Mesothelial cell of epicardium (in vitro differentiated cells): ENCODE measurements at regions not wholly inside any gene's neighbourhood (a gene's known extent, or its start where the extent isn't known, plus 50 kb on each side); places are given as distances from the start of the nearest gene placed in this dataset.

Experiments used
- DNase-seq, 2 experiments: peaks; one replicate each; pipeline ENCODE4 v3.0.0; 2021; ENCODE audit warnings: low spot score in 2 of 2; ENCODE audit not compliant: unreplicated experiment in 2 of 2
- H3K27ac Mint-ChIP-seq: 2 replicates; pipeline ENCODE4 v1.8.0; 2021; ENCODE audit warnings: mixed read lengths
- H3K27me3 Mint-ChIP-seq: 2 replicates; pipeline ENCODE4 v1.8.0; 2021; ENCODE audit warnings: low read depth, mixed read lengths
- H3K36me3 Mint-ChIP-seq: 2 replicates; pipeline ENCODE4 v1.8.0; 2021; ENCODE audit warnings: mixed read lengths
- H3K4me1 Mint-ChIP-seq: 2 replicates; pipeline ENCODE4 v1.8.0; 2021; ENCODE audit warnings: mixed read lengths
- H3K4me3 Mint-ChIP-seq: 2 replicates; pipeline ENCODE4 v1.8.0; 2021; ENCODE audit warnings: mild to moderate bottlenecking, moderate library complexity, mixed read lengths
- H3K9me3 Mint-ChIP-seq: 2 replicates; pipeline ENCODE4 v1.8.0; 2021; ENCODE audit warnings: mixed read lengths
- CTCF ChIP-seq: fragments of 200-600 bp; sonication (generic); IDR thresholded peaks from one replicate; pipeline ENCODE4 v1.5.0; 2021; ENCODE audit warnings: antibody characterized with exemption; ENCODE audit not compliant: unreplicated experiment

GRCh38 chr6:134721060-134721405 lies 228.9 kb downstream of the ALDH8A1 start:
- DNase-seq = no peak
- Mint-ChIP-seq H3K27ac (peak overlapping the region; percentile 30), H3K4me1 (peaks cover 55% of the 10 kb centered on the region), H3K4me3 (no peak overlapping the region), H3K27me3 (no peaks in the 10 kb centered on the region), H3K36me3 (no peaks in the 10 kb centered on the region), H3K9me3 (no peaks in the 10 kb centered on the region)
- no peak for TF ChIP-seq CTCF

- H3K27me3 Mint-ChIP-seq = no peaks in the 10 kb centered on the region
- H3K9me3 Mint-ChIP-seq = no peaks in the 10 kb centered on the region
- no peak overlapping the region for H3K4me3 Mint-ChIP-seq
- H3K36me3 Mint-ChIP-seq = no peaks in the 10 kb centered on the region
- TF ChIP-seq CTCF = no peak
- no peak for DNase-seq
- peak overlapping the region; percentile 80 for H3K27ac Mint-ChIP-seq
- H3K4me1 Mint-ChIP-seq = peaks cover 51% of the 10 kb centered on the region
These were observed 229.4 kb downstream of the ALDH8A1 start for GRCh38 chr6:134720353-134721059.

GRCh38 chr6:134719911-134720310 lies 230.0 kb downstream of the ALDH8A1 start:
- H3K27me3 Mint-ChIP-seq = no peaks in the 10 kb centered on the region
- no peak for DNase-seq
- no peak for TF ChIP-seq CTCF
- peak overlapping the region; percentile 80 for H3K27ac Mint-ChIP-seq
- H3K36me3 Mint-ChIP-seq = no peaks in the 10 kb centered on the region
- no peak overlapping the region for H3K4me3 Mint-ChIP-seq
- H3K4me1 Mint-ChIP-seq = peaks cover 45% of the 10 kb centered on the region
- H3K9me3 Mint-ChIP-seq = no peaks in the 10 kb centered on the region

- peaks cover 42% of the 10 kb centered on the region for H3K4me1 Mint-ChIP-seq
These were observed 230.6 kb downstream of the ALDH8A1 start for GRCh38 chr6:134719286-134719685.

GRCh38 chr6:134714679-134715078 lies 235.2 kb downstream of the ALDH8A1 start:
- Mint-ChIP-seq H3K27me3 (no peaks in the 10 kb centered on the region), H3K4me1 (peaks cover 5% of the 10 kb centered on the region), H3K36me3 (no peaks in the 10 kb centered on the region), H3K4me3 (no peak overlapping the region), H3K27ac (no peak overlapping the region), H3K9me3 (peaks cover 7% of the 10 kb centered on the region)
- DNase-seq = no peak
- TF ChIP-seq CTCF = no peak

More at GRCh38 chr6:134719286-134719685, 230.6 kb downstream of the ALDH8A1 start:
- DNase-seq = no peak
- H3K27ac Mint-ChIP-seq = peak overlapping the region; percentile 39
- no peak overlapping the region for H3K4me3 Mint-ChIP-seq
- no peaks in the 10 kb centered on the region for H3K36me3 Mint-ChIP-seq
- H3K27me3 Mint-ChIP-seq = no peaks in the 10 kb centered on the region
- peaks cover 6% of the 10 kb centered on the region for H3K9me3 Mint-ChIP-seq
- TF ChIP-seq CTCF = no peak
